HG03521 (cell line): ENCODE measurements at regions not wholly inside any gene's neighbourhood (a gene's known extent, or its start where the extent isn't known, plus 50 kb on each side); places are given as distances from the start of the nearest gene placed in this dataset.
"Not testable (repeated sequence)": the region's sequence is repeated elsewhere in the genome, so short reads cannot be mapped to it uniquely, and the experiment has no call there.

Experiments used
- ATAC-seq: cut with Tn5 transposase; IDR thresholded peaks from one replicate; pipeline ENCODE4 v1.9.1; 2021; ENCODE audit warnings: mild to moderate bottlenecking, moderate library complexity; ENCODE audit not compliant: unreplicated experiment

GRCh38 chr14:97804056-97804455 is 1006.9 kb downstream of the VRK1 start:
- no peak for ATAC-seq

- ATAC-seq = no peak
Measured at GRCh38 chr14:97806891-97807290, 1009.7 kb downstream of the VRK1 start.

- ATAC-seq = not testable (repeated sequence)
Measured at GRCh38 chr14:97808541-97808940, 1011.4 kb downstream of the VRK1 start.

GRCh38 chr14:97813556-97813955 is 1016.4 kb downstream of the VRK1 start:
- no peak for ATAC-seq

GRCh38 chr14:97820781-97821180 is 1023.6 kb downstream of the VRK1 start:
- no peak for ATAC-seq

GRCh38 chr14:97824218-97824617 is 1027.0 kb downstream of the VRK1 start:
- no peak for ATAC-seq

- ATAC-seq = no peak
Measured at GRCh38 chr14:97827746-97828145, 1030.6 kb downstream of the VRK1 start.

GRCh38 chr14:97832776-97833175 is 1035.6 kb downstream of the VRK1 start:
- no peak for ATAC-seq

- no peak for ATAC-seq
Measured at GRCh38 chr14:97838986-97839385, 1041.8 kb downstream of the VRK1 start.

GRCh38 chr14:97840159-97840558 is 1043.0 kb downstream of the VRK1 start:
- no peak for ATAC-seq

- ATAC-seq = no peak
Measured at GRCh38 chr14:97841762-97842161, 1044.6 kb downstream of the VRK1 start.

GRCh38 chr14:97843066-97843465 is 1045.9 kb downstream of the VRK1 start:
- ATAC-seq = no peak

- ATAC-seq = no peak
Measured at GRCh38 chr14:97844042-97844441, 1046.9 kb downstream of the VRK1 start.

- no peak for ATAC-seq
Measured at GRCh38 chr14:97846156-97846555, 1049.0 kb downstream of the VRK1 start.

GRCh38 chr14:97848317-97848980 is 1051.3 kb downstream of the VRK1 start:
- no peak for ATAC-seq

- no peak for ATAC-seq
Measured at GRCh38 chr14:97850466-97850865, 1053.3 kb downstream of the VRK1 start.

- no peak for ATAC-seq
Measured at GRCh38 chr14:97850886-97851285, 1053.7 kb downstream of the VRK1 start.

GRCh38 chr14:97851428-97851995 is 1054.3 kb downstream of the VRK1 start:
- no peak for ATAC-seq

GRCh38 chr14:97854918-97855317 is 1057.7 kb downstream of the VRK1 start:
- ATAC-seq = no peak

GRCh38 chr14:97866195-97866594 is 1069.0 kb downstream of the VRK1 start:
- no peak for ATAC-seq

GRCh38 chr14:97866664-97867063 is 1069.5 kb downstream of the VRK1 start:
- no peak for ATAC-seq

- no peak for ATAC-seq
Measured at GRCh38 chr14:97873291-97873690, 1076.1 kb downstream of the VRK1 start.

- ATAC-seq = no peak
Measured at GRCh38 chr14:97874394-97874793, 1077.2 kb downstream of the VRK1 start.
